GM08714 (cell line): ENCODE measurements at regions not wholly inside any gene's neighbourhood (a gene's known extent, or its start where the extent isn't known, plus 50 kb on each side); places are given as distances from the start of the nearest gene placed in this dataset.

ENCODE experiments used
- H3K4me3 ChIP-seq: fragments of 200-500 bp; sonication (Bioruptor generic); 2 replicates; pipeline ENCODE4 v1.5.1; 2014; ENCODE audit warnings: mild to moderate bottlenecking, low read length, inconsistent platforms
- ZNF274 ChIP-seq: IDR thresholded peaks from 2 replicates; pipeline ENCODE4 v1.6.1; 2012; ENCODE audit warnings: mild to moderate bottlenecking, low read depth, low read length

- TF ChIP-seq ZNF274: no peak
- H3K4me3 ChIP-seq: peak overlapping the region; percentile 38; the same call in 1 of the 2 replicates
Observed at GRCh38 chr14:22071006-22071405, 397.4 kb upstream of the OR4E1 start.

- peak overlapping the region; percentile 38; the same call in 1 of the 2 replicates for H3K4me3 ChIP-seq
Observed at GRCh38 chr14:22070119-22070982, 396.7 kb upstream of the OR4E1 start.

GRCh38 chr14:22065347-22065746, 391.7 kb upstream of the OR4E1 start:
- H3K4me3 ChIP-seq: no peak overlapping the region
- no peak for TF ChIP-seq ZNF274

More at GRCh38 chr14:22070119-22070982, 396.7 kb upstream of the OR4E1 start:
- no peak for TF ChIP-seq ZNF274

GRCh38 chr14:22059201-22059600, 385.6 kb upstream of the OR4E1 start:
- H3K4me3 ChIP-seq: no peak overlapping the region
- no peak for TF ChIP-seq ZNF274

GRCh38 chr14:22052795-22053194, 379.2 kb upstream of the OR4E1 start:
- no peak for TF ChIP-seq ZNF274
- H3K4me3 ChIP-seq: no peak overlapping the region

GRCh38 chr14:22047115-22047514, 373.5 kb upstream of the OR4E1 start:
- H3K4me3 ChIP-seq: no peak overlapping the region
- TF ChIP-seq ZNF274: no peak

- H3K4me3 ChIP-seq: no peak overlapping the region
- TF ChIP-seq ZNF274: no peak
Observed at GRCh38 chr14:22046063-22046462, 372.4 kb upstream of the OR4E1 start.

GRCh38 chr14:22044193-22044592, 370.6 kb upstream of the OR4E1 start:
- no peak overlapping the region for H3K4me3 ChIP-seq
- TF ChIP-seq ZNF274: no peak

GRCh38 chr14:22040781-22041125, 367.1 kb upstream of the OR4E1 start:
- no peak for TF ChIP-seq ZNF274
- no peak overlapping the region for H3K4me3 ChIP-seq

- H3K4me3 ChIP-seq: no peak overlapping the region
- TF ChIP-seq ZNF274: no peak
Observed at GRCh38 chr14:22039938-22040780, 366.5 kb upstream of the OR4E1 start.

- H3K4me3 ChIP-seq: no peak overlapping the region
- no peak for TF ChIP-seq ZNF274
Observed at GRCh38 chr14:22036541-22037239, 363.1 kb upstream of the OR4E1 start.

- H3K4me3 ChIP-seq: no peak overlapping the region
- TF ChIP-seq ZNF274: no peak
Observed at GRCh38 chr14:22026527-22026926, 352.9 kb upstream of the OR4E1 start.

- TF ChIP-seq ZNF274: no peak
Observed at GRCh38 chr14:22025879-22026278, 352.3 kb upstream of the OR4E1 start.

GRCh38 chr14:22024137-22024536, 350.5 kb upstream of the OR4E1 start:
- no peak for TF ChIP-seq ZNF274
- H3K4me3 ChIP-seq: no peak overlapping the region

More at GRCh38 chr14:22025879-22026278, 352.3 kb upstream of the OR4E1 start:
- no peak overlapping the region for H3K4me3 ChIP-seq
